HCT116 (cell line): ENCODE measurements at regions not wholly inside any gene's neighbourhood (a gene's known extent, or its start where the extent isn't known, plus 50 kb on each side); places are given as distances from the start of the nearest gene placed in this dataset.

Experiments used
- ATAC-seq: fragments of 200-7000 bp; cut with Tn5 transposase; 2 replicates; pipeline ENCODE4 v1.9.1; 2020; ENCODE audit warnings: mild to moderate bottlenecking, moderate library complexity
- BruUV-seq: library from RNA; stranded (reverse); fragments of 400-500 nt; replicated peaks from 2 replicates; lab custom pipeline; 2021; lab: Mats Ljungman, UMichigan
- CTCF ChIA-PET: fragments of 300-600 bp; sonication (Branson Sonifier 250); formaldehyde crosslinking; loops from one replicate; lab custom pipeline; 2021; ENCODE audit warnings: antibody characterized with exemption; lab: Charles Lee
- POLR2A ChIA-PET: fragments of 300-600, 350-600 bp; sonication (Branson Sonifier 250); formaldehyde crosslinking; loops from one replicate; lab custom pipeline; 2021; ENCODE audit warnings: antibody characterized with exemption; lab: Charles Lee
- RAD21 ChIA-PET, 2 experiments: fragments of 300-600 bp; sonication (Branson Sonifier 250); formaldehyde crosslinking; loops; one replicate each; lab custom pipeline; 2023; ENCODE audit warnings: low total read pairs in 2 of 2; ENCODE audit not compliant: uncharacterized antibody in 2 of 2, unreplicated experiment in 2 of 2, low non-redundant PET in 1 of 2; lab: Charles Lee
- DNase-seq: peaks from one replicate; pipeline ENCODE4 v3.0.0-alpha.2; 2010; ENCODE audit warnings: low read depth, low spot score
- H2AFZ ChIP-seq: fragments of 200-600 bp; shearing (Covaris generic), sonication (generic); 2 replicates; pipeline ENCODE4 v1.6.1; 2017; ENCODE audit warnings: low read depth, mixed run types, mixed read lengths, antibody characterized with exemption, low read length; ENCODE audit not compliant: poor library complexity, severe bottlenecking
- H3K27ac ChIP-seq: 2 replicates; pipeline ENCODE4 v1.5.1; 2012; ENCODE audit warnings: low read depth, low read length
- H3K27me3 ChIP-seq: fragments of 200-600 bp; sonication (generic); 2 replicates; pipeline ENCODE4 v1.6.1; 2016; ENCODE audit warnings: mixed run types, low read length, mixed read lengths; ENCODE audit not compliant: insufficient read depth
- H3K36me3 ChIP-seq, 2 experiments: fragments of 200-500 bp in 1 of 2; fragments of 200-600 bp in 1 of 2; sonication (Bioruptor generic) in 1 of 2; sonication (generic) in 1 of 2; 2 replicates each; pipeline versions ENCODE4 v1.5.1 to v1.6.1; 2014 to 2016; ENCODE audit warnings: low read length in 2 of 2, inconsistent platforms in 1 of 2, mixed read lengths in 1 of 2, mixed run types in 1 of 2; ENCODE audit not compliant: insufficient read depth in 2 of 2, control insufficient read depth in 1 of 2
- H3K4me1 ChIP-seq, 2 experiments: fragments of 200-600 bp in 1 of 2; sonication (generic) in 1 of 2; 2 replicates each; pipeline versions ENCODE4 v1.5.1 to v1.6.1; 2012 to 2017; ENCODE audit warnings: low read length in 2 of 2, inconsistent platforms in 1 of 2, mild to moderate bottlenecking in 1 of 2, mixed read lengths in 1 of 2, mixed run types in 1 of 2, moderate library complexity in 1 of 2; ENCODE audit not compliant: insufficient read depth in 2 of 2, control insufficient read depth in 1 of 2
- H3K4me2 ChIP-seq: fragments of 200-600 bp; sonication (generic); 2 replicates; pipeline ENCODE4 v1.6.1; 2017; ENCODE audit warnings: mixed run types, low read length, mixed read lengths
- H3K4me3 ChIP-seq, 2 experiments: fragments of 200-600 bp in 1 of 2; sonication (generic) in 1 of 2; replicated peaks in 1 of 2; 2 replicates each; pipeline ENCODE4 v1.5.1; 2011 to 2016; ENCODE audit warnings: low read length in 2 of 2, control low read depth in 1 of 2, low read depth in 1 of 2, mild to moderate bottlenecking in 1 of 2, mixed read lengths in 1 of 2, mixed run types in 1 of 2
- H3K79me2 ChIP-seq: fragments of 200-600 bp; sonication (generic); 2 replicates; pipeline ENCODE4 v1.6.1; 2017; ENCODE audit warnings: mild to moderate bottlenecking, mixed run types, low read length, moderate library complexity, mixed read lengths; ENCODE audit not compliant: insufficient read depth
- H3K9ac ChIP-seq: fragments of 200-600 bp; sonication (generic); 2 replicates; pipeline ENCODE4 v1.6.1; 2016; ENCODE audit warnings: low read length, mixed read lengths
- H3K9me2 ChIP-seq: fragments of 200-600 bp; sonication (generic), shearing (Covaris generic); 2 replicates; pipeline ENCODE4 v1.6.1; 2017; ENCODE audit warnings: mixed run types, mild to moderate bottlenecking, moderate library complexity; ENCODE audit not compliant: insufficient read depth
- H3K9me3 ChIP-seq, 2 experiments: fragments of 200-500 bp in 1 of 2; fragments of 200-600 bp in 1 of 2; sonication (Bioruptor generic) in 1 of 2; sonication (generic) in 1 of 2; 2 replicates each; pipeline ENCODE4 v1.6.1; 2014 to 2017; ENCODE audit warnings: low read length in 2 of 2, mixed read lengths in 2 of 2, inconsistent platforms in 1 of 2, low read depth in 1 of 2, mild to moderate bottlenecking in 1 of 2, mixed run types in 1 of 2, moderate library complexity in 1 of 2; ENCODE audit not compliant: control insufficient read depth in 1 of 2, insufficient read depth in 1 of 2
- H4K20me1 ChIP-seq: fragments of 200-600 bp; sonication (generic), shearing (Covaris generic); 2 replicates; pipeline ENCODE4 v1.6.1; 2017; ENCODE audit warnings: mixed run types, mild to moderate bottlenecking, moderate library complexity; ENCODE audit not compliant: insufficient read depth
- CBX3 ChIP-seq: IDR thresholded peaks from 2 replicates; pipeline ENCODE4 v1.6.1; 2012; ENCODE audit warnings: low read depth
- CEBPB ChIP-seq: IDR thresholded peaks from 2 replicates; pipeline ENCODE4 v1.6.1; 2012; ENCODE audit warnings: low read depth
- EGR1 ChIP-seq: IDR thresholded peaks from 2 replicates; pipeline ENCODE4 v1.6.1; 2012; ENCODE audit warnings: low read depth
- EZH2phosphoT487 ChIP-seq: fragments of 200-600 bp; IDR thresholded peaks from 2 replicates; pipeline ENCODE4 v1.6.1; 2018; ENCODE audit warnings: antibody characterized with exemption, borderline replicate concordance
- JUND ChIP-seq: IDR thresholded peaks from 2 replicates; pipeline ENCODE4 v1.6.1; 2012
- MAX ChIP-seq: IDR thresholded peaks from 2 replicates; pipeline ENCODE4 v1.6.1; 2012
- POLR2A ChIP-seq: IDR thresholded peaks from 2 replicates; pipeline ENCODE4 v1.7.0; 2011; ENCODE audit warnings: borderline replicate concordance; ENCODE audit not compliant: insufficient read depth, insufficient read length; ENCODE audit errors: extremely low read depth
- RAD21 ChIP-seq: IDR thresholded peaks from 2 replicates; pipeline ENCODE4 v1.6.1; 2012; ENCODE audit warnings: low read depth, mild to moderate bottlenecking
- SIN3A ChIP-seq: IDR thresholded peaks from 2 replicates; pipeline ENCODE4 v1.6.1; 2012; ENCODE audit warnings: low read depth
- SP1 ChIP-seq: IDR thresholded peaks from 2 replicates; pipeline ENCODE4 v1.6.1; 2012; ENCODE audit warnings: low read depth
- TCF7L2 ChIP-seq: IDR thresholded peaks from 2 replicates; pipeline ENCODE4 v1.7.0; 2011; ENCODE audit warnings: borderline replicate concordance, inconsistent platforms; ENCODE audit not compliant: insufficient read depth, insufficient read length; ENCODE audit errors: extremely low read depth
- YY1 ChIP-seq: IDR thresholded peaks from 2 replicates; pipeline ENCODE4 v1.6.1; 2011; ENCODE audit warnings: low read length, low read depth, moderate library complexity, mild to moderate bottlenecking; ENCODE audit not compliant: insufficient replicate concordance; ENCODE audit errors: extremely low read depth
- ZBTB33 ChIP-seq: IDR thresholded peaks from 2 replicates; pipeline ENCODE4 v1.6.1; 2011; ENCODE audit warnings: mild to moderate bottlenecking, low read length, moderate library complexity; ENCODE audit not compliant: insufficient replicate concordance; ENCODE audit errors: extremely low read depth
- ZFX ChIP-seq: fragments of 450-650 bp; IDR thresholded peaks from 2 replicates; pipeline ENCODE4 v1.6.1; 2017
- ZNF274 ChIP-seq: fragments of 200-500 bp; sonication (Bioruptor generic); IDR thresholded peaks from 2 replicates; pipeline ENCODE4 v1.6.1; 2014; ENCODE audit warnings: mild to moderate bottlenecking, low read depth, low read length, inconsistent platforms
- intact Hi-C: fragments of 100-400 bp; cut with micrococcal nuclease; formaldehyde crosslinking; loops from 2 replicates; pipeline ENCODE4 v1.10.0; 2022
- TF ChIP-seq, protein P1 (sequence below): IDR thresholded peaks from 2 replicates; pipeline ENCODE4 v1.6.1; 2012

DNA sequence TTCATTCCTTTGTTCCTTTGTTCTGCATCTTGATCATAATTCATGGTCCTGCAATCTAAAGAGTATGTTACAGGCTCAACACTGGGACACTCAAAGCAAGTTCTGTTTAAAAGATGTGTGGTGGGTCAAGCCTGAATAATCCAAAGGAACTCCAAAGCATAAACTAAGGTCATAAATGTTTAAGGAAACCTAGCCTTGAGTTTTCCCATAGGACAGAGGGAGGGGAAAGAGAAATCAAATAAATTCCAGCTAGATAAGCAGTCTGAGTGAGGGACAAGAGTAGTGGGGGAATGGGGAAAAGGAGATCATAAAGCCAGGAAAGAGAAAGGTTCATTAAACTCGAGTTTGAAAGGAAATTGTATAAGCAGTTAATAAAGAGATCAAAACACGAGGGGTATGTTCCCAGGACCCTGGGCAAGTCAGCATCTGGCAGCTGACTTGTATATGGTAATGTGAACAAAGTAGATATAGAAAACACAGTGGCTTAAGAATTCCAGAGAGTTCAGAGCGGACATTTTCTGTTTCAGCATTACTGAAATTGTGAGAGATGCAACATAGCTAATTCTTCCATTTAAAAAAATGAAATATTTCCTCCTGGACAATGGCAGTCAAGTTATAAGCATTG lies 125.8 kb upstream of the EDNRA start:
- H4K20me1 ChIP-seq: no peaks in the 10 kb centered on the region
- no peak overlapping the region for H3K4me2 ChIP-seq
- no peaks in the 10 kb centered on the region for H3K9me2 ChIP-seq
- no peak overlapping the region for H3K9ac ChIP-seq
- no peak overlapping the region for H3K4me3 ChIP-seq
- no TSS peak for BruUV-seq
- no peak for DNase-seq
- no peak for ATAC-seq
- ChIA-PET CTCF (no interaction called here), RAD21 (no interaction called here), POLR2A (no interaction called here)
- H3K9me3 ChIP-seq: no peaks in the 10 kb centered on the region
- TF ChIP-seq CEBPB (no peak), YY1 (no peak)
- no peak overlapping the region for H2AFZ ChIP-seq
- H3K27me3 ChIP-seq: no peaks in the 10 kb centered on the region
- no peak overlapping the region for H3K27ac ChIP-seq
- no peaks in the 10 kb centered on the region for H3K36me3 ChIP-seq
- H3K79me2 ChIP-seq: no peaks in the 10 kb centered on the region
- peaks cover 0 to 3% of the 10 kb centered on the region in 2 experiments; a peak in 1 of 4 replicates for H3K4me1 ChIP-seq
- intact Hi-C loops: no loop called here

DNA sequence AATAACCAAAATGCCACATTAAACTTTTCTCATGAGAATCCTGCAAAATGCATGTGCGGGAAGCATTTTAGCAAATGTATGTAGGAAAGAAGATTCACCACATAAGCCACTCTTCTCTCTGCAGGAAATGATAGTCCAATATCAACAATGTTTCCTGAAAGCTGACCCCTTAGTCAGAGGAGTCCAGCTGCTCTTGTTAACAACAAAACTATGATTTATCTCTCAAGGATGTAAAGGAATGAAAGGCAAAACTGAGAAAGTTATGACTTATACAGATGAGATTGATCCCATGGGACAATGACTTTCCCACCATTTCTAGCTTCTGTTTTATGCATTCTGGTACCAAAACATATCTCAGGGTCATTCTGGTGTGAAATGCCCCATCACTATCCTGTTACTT lies 125.0 kb upstream of the EDNRA start:
- no peaks in the 10 kb centered on the region for H3K9me2 ChIP-seq
- H2AFZ ChIP-seq: no peak overlapping the region
- H3K9ac ChIP-seq: no peak overlapping the region
- intact Hi-C loops: no loop called here
- ATAC-seq (no peak), DNase-seq (no peak)
- no peaks in the 10 kb centered on the region for H3K79me2 ChIP-seq
- no peak overlapping the region for H3K4me3 ChIP-seq
- H3K27me3 ChIP-seq: no peaks in the 10 kb centered on the region
- POLR2A ChIA-PET: no interaction called here
- RAD21 ChIA-PET: no interaction called here
- no peaks in the 10 kb centered on the region for H4K20me1 ChIP-seq
- H3K9me3 ChIP-seq: no peaks in the 10 kb centered on the region
- no TSS peak for BruUV-seq
- H3K36me3 ChIP-seq: no peaks in the 10 kb centered on the region
- H3K4me2 ChIP-seq: no peak overlapping the region
- CTCF ChIA-PET: no interaction called here
- TF ChIP-seq CBX3 (no peak), EZH2phosphoT487 (no peak), CEBPB (no peak), TCF7L2 (no peak), SIN3A (no peak), ZNF274 (no peak), MAX (no peak), YY1 (no peak), POLR2A (no peak), ZBTB33 (no peak), ZFX (no peak), SP1 (no peak), RAD21 (no peak), JUND (no peak), EGR1 (no peak)
- TF ChIP-seq, protein P1, sequence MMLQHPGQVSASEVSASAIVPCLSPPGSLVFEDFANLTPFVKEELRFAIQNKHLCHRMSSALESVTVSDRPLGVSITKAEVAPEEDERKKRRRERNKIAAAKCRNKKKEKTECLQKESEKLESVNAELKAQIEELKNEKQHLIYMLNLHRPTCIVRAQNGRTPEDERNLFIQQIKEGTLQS: no peak
- TF ChIP-seq, all 23 proteins: peak for 0
- Histone ChIP-seq H3K27ac (no peak overlapping the region), H3K4me1 (peaks cover 0 to 3% of the 10 kb centered on the region in 2 experiments; a peak in 1 of 4 replicates)
